ENCODE measurements at regions not wholly inside any gene's neighbourhood (a gene's known extent, or its start where the extent isn't known, plus 50 kb on each side); places are given as distances from the start of the nearest gene placed in this dataset.

DNA sequence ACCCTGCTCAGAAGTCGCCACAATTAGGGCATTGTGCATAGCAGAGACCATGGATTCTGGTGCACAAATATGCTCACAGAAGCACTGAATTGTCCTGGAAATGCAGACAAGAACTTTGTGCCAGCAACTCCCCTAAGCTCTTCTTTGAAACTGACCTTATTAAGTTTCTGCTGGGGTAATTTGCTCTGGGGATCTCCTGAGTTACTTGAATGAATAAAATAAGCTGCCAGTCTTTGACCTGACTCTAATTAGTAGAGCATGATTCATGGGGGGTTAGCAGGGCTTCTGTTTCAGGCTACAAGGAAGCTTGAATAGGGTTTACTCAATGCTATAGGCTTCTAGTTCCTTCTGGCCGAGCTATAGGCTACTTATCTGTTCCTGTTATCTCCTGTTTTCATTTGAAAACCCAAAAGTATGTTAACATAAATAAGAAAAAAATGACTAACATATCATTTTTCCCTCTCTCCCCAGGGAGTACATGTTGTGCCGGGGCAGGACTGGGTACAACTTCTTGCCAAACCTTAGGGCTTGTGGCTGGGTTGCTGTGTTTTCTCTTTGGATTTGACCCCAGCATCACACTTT lies 169.0 kb upstream of the TMEM229A start (continued):
- TF ChIP-seq TRIM25 (IDR thresholded peaks at IDR 0.05; ENCODE audit: borderline replicate concordance): no peak
- TF ChIP-seq ELF2 (CRISPR knock-in tag; IDR thresholded peaks at IDR 0.05): no peak
- no peak for TF ChIP-seq ZSCAN29 (IDR thresholded peaks at IDR 0.05)
- no peak for TF ChIP-seq ZSCAN32 (CRISPR knock-in tag; IDR thresholded peaks at IDR 0.05)
- no peak for TF ChIP-seq KDM4B (IDR thresholded peaks at IDR 0.05; ENCODE audit: borderline replicate concordance in 2 of 2, low read depth in 1 of 2)
- TF ChIP-seq BCL6 (CRISPR knock-in tag; IDR thresholded peaks at IDR 0.05): no peak
- no peak for TF ChIP-seq BRCA1 (IDR thresholded peaks at IDR 0.05)
- TF ChIP-seq BRCA1 (CRISPR knock-in tag; IDR thresholded peaks at IDR 0.05): no peak
- no peak for TF ChIP-seq ERF (CRISPR knock-in tag; IDR thresholded peaks at IDR 0.05)
- TF ChIP-seq FOXO4 (CRISPR knock-in tag; IDR thresholded peaks at IDR 0.05): no peak
- TF ChIP-seq LARP7 (IDR thresholded peaks at IDR 0.05): no peak
- TF ChIP-seq KLF13 (tag; IDR thresholded peaks at IDR 0.05; ENCODE audit: borderline replicate concordance, low read depth): no peak
- TF ChIP-seq ARID1B (IDR thresholded peaks at IDR 0.05): no peak
- TF ChIP-seq, protein P1, sequence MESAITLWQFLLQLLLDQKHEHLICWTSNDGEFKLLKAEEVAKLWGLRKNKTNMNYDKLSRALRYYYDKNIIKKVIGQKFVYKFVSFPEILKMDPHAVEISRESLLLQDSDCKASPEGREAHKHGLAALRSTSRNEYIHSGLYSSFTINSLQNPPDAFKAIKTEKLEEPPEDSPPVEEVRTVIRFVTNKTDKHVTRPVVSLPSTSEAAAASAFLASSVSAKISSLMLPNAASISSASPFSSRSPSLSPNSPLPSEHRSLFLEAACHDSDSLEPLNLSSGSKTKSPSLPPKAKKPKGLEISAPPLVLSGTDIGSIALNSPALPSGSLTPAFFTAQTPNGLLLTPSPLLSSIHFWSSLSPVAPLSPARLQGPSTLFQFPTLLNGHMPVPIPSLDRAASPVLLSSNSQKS (CRISPR knock-in tag; IDR thresholded peaks at IDR 0.05): no peak
- no peak for TF ChIP-seq CREB5 (CRISPR knock-in tag; IDR thresholded peaks at IDR 0.05)

Data from K562 (cell line).